ENCODE measurements at regions not wholly inside any gene's neighbourhood (a gene's known extent, or its start where the extent isn't known, plus 50 kb on each side); places are given as distances from the start of the nearest gene placed in this dataset.

GRCh38 chr11:135062994-135063393, 651.0 kb upstream of the B3GAT1 start:
- in situ Hi-C loops (cut with MboI; ENCODE audit: low pct_unique_long_range_greater_than_20kb, low sequenced_read_pairs, unreplicated experiment), result no loop called here
- no peak for DNase-seq (ENCODE audit: low spot score)
- no peak for TF ChIP-seq CTCF (IDR thresholded peaks at IDR 0.05; ENCODE audit: extremely low read depth, insufficient read depth, missing control alignments)

GRCh38 chr11:135061166-135061565, 649.1 kb upstream of the B3GAT1 start:
- in situ Hi-C loops (cut with MboI; ENCODE audit: low pct_unique_long_range_greater_than_20kb, low sequenced_read_pairs, unreplicated experiment), result no loop called here
- no peak for DNase-seq (ENCODE audit: low spot score)
- no peak for TF ChIP-seq CTCF (IDR thresholded peaks at IDR 0.05; ENCODE audit: extremely low read depth, insufficient read depth, missing control alignments)

DNA sequence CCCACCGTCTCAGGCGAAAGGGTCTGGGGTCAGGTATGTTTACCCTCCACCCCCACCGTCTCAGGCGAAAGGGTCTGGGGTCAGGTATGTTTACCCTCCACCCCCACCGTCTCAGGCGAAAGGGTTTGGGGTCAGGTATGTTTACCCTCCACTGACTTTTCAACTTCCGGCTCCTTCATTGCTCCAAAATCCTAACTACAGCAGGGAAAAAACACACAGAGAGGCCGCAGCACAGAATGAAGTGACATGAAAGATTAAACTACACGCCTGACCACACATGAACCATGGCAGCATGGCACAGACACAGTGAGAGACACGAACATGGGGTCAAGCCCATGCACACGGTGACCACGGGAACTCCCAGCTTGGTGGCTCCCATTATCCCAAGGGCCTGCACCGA, 634.9 kb upstream of the B3GAT1 start:
- no peak for TF ChIP-seq CTCF (IDR thresholded peaks at IDR 0.05; ENCODE audit: extremely low read depth, insufficient read depth, missing control alignments)
- in situ Hi-C loops (cut with MboI; ENCODE audit: low pct_unique_long_range_greater_than_20kb, low sequenced_read_pairs, unreplicated experiment), result no loop called here
- no peak for DNase-seq (ENCODE audit: low spot score)

DNA sequence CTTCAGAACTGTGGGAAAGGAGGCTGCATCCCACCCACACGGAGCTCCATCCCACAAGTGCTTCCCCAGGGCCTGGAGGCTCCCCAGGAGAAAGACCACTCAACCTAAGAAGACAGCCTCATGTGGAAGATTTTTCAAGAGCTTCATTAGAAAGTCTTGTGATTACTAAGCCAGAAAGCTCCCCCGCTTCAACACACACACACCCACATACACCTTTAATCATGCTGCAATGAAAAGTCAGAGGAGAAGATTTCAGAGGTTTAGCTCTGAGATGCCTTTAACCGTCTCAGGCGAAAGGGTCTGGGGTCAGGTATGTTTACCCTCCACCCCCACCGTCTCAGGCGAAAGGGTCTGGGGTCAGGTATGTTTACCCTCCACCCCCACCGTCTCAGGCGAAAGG, 634.5 kb upstream of the B3GAT1 start:
- in situ Hi-C loops (cut with MboI; ENCODE audit: low pct_unique_long_range_greater_than_20kb, low sequenced_read_pairs, unreplicated experiment), result no loop called here
- DNase-seq (ENCODE audit: low spot score), result no peak
- no peak for TF ChIP-seq CTCF (IDR thresholded peaks at IDR 0.05; ENCODE audit: extremely low read depth, insufficient read depth, missing control alignments)

- no peak for TF ChIP-seq CTCF (IDR thresholded peaks at IDR 0.05; ENCODE audit: extremely low read depth, insufficient read depth, missing control alignments)
- in situ Hi-C loops (cut with MboI; ENCODE audit: low pct_unique_long_range_greater_than_20kb, low sequenced_read_pairs, unreplicated experiment), result no loop called here
- no peak for DNase-seq (ENCODE audit: low spot score)
Observed at GRCh38 chr11:135043434-135043833, 631.4 kb upstream of the B3GAT1 start.

- DNase-seq (ENCODE audit: low spot score), result no peak
- TF ChIP-seq CTCF (IDR thresholded peaks at IDR 0.05; ENCODE audit: extremely low read depth, insufficient read depth, missing control alignments), result no peak
- in situ Hi-C loops (cut with MboI; ENCODE audit: low pct_unique_long_range_greater_than_20kb, low sequenced_read_pairs, unreplicated experiment), result no loop called here
Observed at GRCh38 chr11:135037828-135038227, 625.8 kb upstream of the B3GAT1 start.
